ENCODE measurements at regions not wholly inside any gene's neighbourhood (a gene's known extent, or its start where the extent isn't known, plus 50 kb on each side); places are given as distances from the start of the nearest gene placed in this dataset.

DNA sequence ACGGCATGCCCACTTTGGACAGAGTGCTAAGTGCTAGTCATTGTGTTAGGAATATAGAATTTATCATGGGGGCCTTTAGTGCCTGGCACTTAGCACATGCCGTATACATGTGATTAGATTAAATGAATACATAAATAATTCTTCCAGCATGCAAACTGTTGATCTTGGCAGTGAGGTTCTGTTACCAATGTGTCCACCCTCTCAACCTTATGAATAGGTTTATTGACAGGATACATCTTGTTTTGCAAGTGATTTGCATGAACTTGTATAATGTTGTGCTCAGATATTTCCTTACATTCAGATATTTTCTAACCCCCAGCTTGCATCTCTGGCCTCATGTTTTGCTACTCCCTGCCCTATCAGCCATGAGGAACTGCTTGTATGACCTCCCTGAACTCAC lies 60.3 kb upstream of the ZNF648 start:
- H3K27ac Mint-ChIP-seq = no peak overlapping the region
- no peaks in the 10 kb centered on the region for H3K9me3 Mint-ChIP-seq
- no peak overlapping the region for H3K4me3 Mint-ChIP-seq
- no peaks in the 10 kb centered on the region for H3K4me1 Mint-ChIP-seq (ENCODE audit: low read depth)
- no peak for ATAC-seq (replicated peaks in 1 of 2)
- no peak for DNase-seq
- H3K27me3 Mint-ChIP-seq (ENCODE audit: low read depth) = peaks cover 8% of the 10 kb centered on the region
- H3K36me3 Mint-ChIP-seq (ENCODE audit: insufficient read depth in 2 of 2) = no peaks in the 10 kb centered on the region

DNA sequence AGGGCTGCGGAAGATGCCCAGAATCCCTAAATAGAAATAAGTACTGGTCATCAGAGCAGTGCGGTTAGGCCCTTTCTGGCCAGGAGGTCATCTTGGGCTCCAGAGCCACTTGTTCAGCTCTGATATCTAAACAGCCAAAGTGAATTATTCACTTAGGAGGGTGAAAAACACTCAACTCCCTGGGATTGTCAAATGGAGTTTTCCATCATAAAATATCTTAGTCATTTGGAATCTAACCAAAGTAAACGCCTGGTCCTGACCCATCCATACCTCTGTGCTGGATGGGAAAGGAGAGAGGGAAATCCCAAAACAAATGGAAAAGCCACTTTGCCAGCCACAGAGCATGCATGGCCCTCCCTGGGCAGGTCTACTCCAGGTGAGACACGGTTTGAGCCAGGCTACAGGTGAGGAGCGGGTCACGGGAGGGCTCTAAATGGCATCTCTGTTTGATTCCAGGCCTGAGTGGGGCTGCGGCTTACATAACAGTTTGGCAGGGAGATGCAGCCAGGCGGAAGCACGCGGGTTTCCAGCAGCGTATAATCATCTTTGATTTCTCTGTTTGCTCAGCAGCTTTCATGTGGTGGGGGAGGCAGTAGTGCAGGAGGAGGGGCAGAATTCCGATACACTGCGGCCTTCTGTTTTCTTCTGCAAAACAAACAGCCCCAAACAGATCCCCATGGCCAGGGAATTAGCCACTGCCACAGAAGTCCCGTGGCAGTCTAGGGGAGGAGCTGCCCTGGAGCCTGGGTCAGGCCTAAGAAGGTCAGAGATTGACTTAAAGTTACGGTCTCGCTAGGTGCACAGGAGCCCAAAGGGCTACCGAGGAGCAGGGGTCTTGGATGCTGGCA lies 59.1 kb upstream of the ZNF648 start:
- no peak for ATAC-seq (replicated peaks in 1 of 2)
- Mint-ChIP-seq H3K4me1 (ENCODE audit: low read depth) (no peaks in the 10 kb centered on the region), H3K36me3 (ENCODE audit: insufficient read depth in 2 of 2) (no peaks in the 10 kb centered on the region), H3K27me3 (ENCODE audit: low read depth) (peaks cover 10% of the 10 kb centered on the region), H3K27ac (no peak overlapping the region), H3K9me3 (no peaks in the 10 kb centered on the region), H3K4me3 (no peak overlapping the region)
- DNase-seq = no peak

DNA sequence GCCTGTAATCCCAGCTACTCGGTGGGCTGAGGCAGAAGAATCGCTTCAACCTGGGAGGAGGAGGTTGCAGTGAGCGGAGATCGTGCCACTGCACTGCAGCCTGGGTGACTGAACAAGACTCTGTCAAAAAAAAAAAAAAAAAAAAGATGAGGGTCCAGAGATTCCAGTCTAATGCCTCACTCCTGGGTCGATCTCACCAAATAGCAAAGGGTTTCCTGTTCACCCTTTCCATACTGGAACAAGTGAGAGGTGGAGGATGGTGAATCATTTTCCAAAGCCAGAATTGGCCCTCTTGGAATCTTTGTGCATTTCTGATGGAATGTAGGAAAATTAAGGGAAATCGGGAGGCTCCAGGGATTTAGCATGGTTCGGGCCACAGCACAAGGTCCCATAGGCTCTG lies 58.1 kb upstream of the ZNF648 start:
- Mint-ChIP-seq H3K27me3 (ENCODE audit: low read depth) (peaks cover 10% of the 10 kb centered on the region), H3K27ac (no peak overlapping the region), H3K4me3 (no peak overlapping the region), H3K9me3 (no peaks in the 10 kb centered on the region), H3K36me3 (ENCODE audit: insufficient read depth in 2 of 2) (no peaks in the 10 kb centered on the region), H3K4me1 (ENCODE audit: low read depth) (no peaks in the 10 kb centered on the region)
- DNase-seq (no peak), ATAC-seq (replicated peaks in 1 of 2) (no peak)

GRCh38 chr1:182118851-182119250 lies 57.3 kb upstream of the ZNF648 start:
- Mint-ChIP-seq H3K27me3 (ENCODE audit: low read depth) (peaks cover 10% of the 10 kb centered on the region), H3K4me1 (ENCODE audit: low read depth) (peaks cover 5% of the 10 kb centered on the region), H3K4me3 (no peak overlapping the region), H3K36me3 (ENCODE audit: insufficient read depth in 2 of 2) (no peaks in the 10 kb centered on the region), H3K27ac (no peak overlapping the region), H3K9me3 (no peaks in the 10 kb centered on the region)
- ATAC-seq (replicated peaks in 1 of 2) = no peak
- no peak for DNase-seq

DNA sequence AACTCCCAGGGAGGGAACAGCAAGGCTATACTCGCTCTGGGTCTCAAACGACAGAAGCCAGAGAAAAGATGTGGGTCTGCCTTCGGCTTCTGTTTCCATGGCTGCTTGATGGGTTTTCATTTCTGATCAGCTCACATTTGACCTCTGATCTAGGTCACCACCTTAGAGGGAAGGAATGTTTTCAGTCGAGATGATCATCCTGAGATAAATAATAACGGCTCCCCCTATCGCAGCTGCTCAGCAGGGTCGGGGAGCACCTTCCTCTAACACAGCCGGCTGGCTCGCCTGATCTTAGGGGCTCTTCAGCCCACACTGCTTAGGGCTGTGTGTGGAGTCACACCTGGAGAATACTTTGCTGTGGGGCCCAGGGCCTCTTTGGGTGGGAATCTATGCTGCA lies 53.1 kb upstream of the ZNF648 start:
- no peak for ATAC-seq (replicated peaks in 1 of 2)
- peaks cover 5% of the 10 kb centered on the region for H3K4me1 Mint-ChIP-seq (ENCODE audit: low read depth)
- peaks cover 15% of the 10 kb centered on the region for H3K27me3 Mint-ChIP-seq (ENCODE audit: low read depth)
- H3K9me3 Mint-ChIP-seq = no peaks in the 10 kb centered on the region
- no peak overlapping the region for H3K4me3 Mint-ChIP-seq
- DNase-seq = no peak
- H3K36me3 Mint-ChIP-seq (ENCODE audit: insufficient read depth in 2 of 2) = no peaks in the 10 kb centered on the region
- H3K27ac Mint-ChIP-seq = no peak overlapping the region

GRCh38 chr1:182113879-182114626 lies 52.5 kb upstream of the ZNF648 start:
- Mint-ChIP-seq H3K27me3 (ENCODE audit: low read depth) (peaks cover 15% of the 10 kb centered on the region), H3K9me3 (no peaks in the 10 kb centered on the region), H3K27ac (no peak overlapping the region), H3K4me3 (no peak overlapping the region), H3K36me3 (ENCODE audit: insufficient read depth in 2 of 2) (no peaks in the 10 kb centered on the region), H3K4me1 (ENCODE audit: low read depth) (peaks cover 5% of the 10 kb centered on the region)
- ATAC-seq (replicated peaks in 1 of 2) (no peak), DNase-seq (no peak)

GRCh38 chr1:182111496-182111895 lies 50.0 kb upstream of the ZNF648 start:
- H3K4me3 Mint-ChIP-seq = no peak overlapping the region
- H3K27ac Mint-ChIP-seq = no peak overlapping the region
- H3K4me1 Mint-ChIP-seq (ENCODE audit: low read depth) = peaks cover 5% of the 10 kb centered on the region
- peaks cover 2 to 3% of the 10 kb centered on the region in 2 donors for H3K9me3 Mint-ChIP-seq
- peaks cover 0 to 6% of the 10 kb centered on the region in 2 donors for H3K36me3 Mint-ChIP-seq (ENCODE audit: insufficient read depth in 2 of 2)
- ATAC-seq (replicated peaks in 1 of 2) = no peak
- H3K27me3 Mint-ChIP-seq (ENCODE audit: low read depth) = peaks cover 15% of the 10 kb centered on the region
- DNase-seq = no peak

Data from activated T-cell treated with anti-CD3 and anti-CD28 coated beads, Interleukin-2, amount 50 U/mL, for 72 hours (primary cell).